WTC11 (cell line): ENCODE measurements at regions not wholly inside any gene's neighbourhood (a gene's known extent, or its start where the extent isn't known, plus 50 kb on each side); places are given as distances from the start of the nearest gene placed in this dataset.

Experiments used
- JUN ChIP-seq: sonication (generic); formaldehyde crosslinking; IDR thresholded peaks from 2 replicates; pipeline ENCODE4 v1.8.0; 2023; ENCODE audit warnings: mild to moderate bottlenecking, missing genetic modification reagents
- ZNF219 ChIP-seq: sonication (generic); formaldehyde crosslinking; IDR thresholded peaks from 2 replicates; pipeline ENCODE4 v1.8.0; 2023; ENCODE audit warnings: missing genetic modification reagents, mild to moderate bottlenecking, borderline replicate concordance
- ZNF281 ChIP-seq: sonication (generic); formaldehyde crosslinking; IDR thresholded peaks from 2 replicates; pipeline ENCODE4 v1.8.0; 2023; ENCODE audit warnings: mild to moderate bottlenecking, missing genetic modification reagents
- ZNF416 ChIP-seq: fragments of 250-450 bp; sonication (Bioruptor Pico); IDR thresholded peaks from 2 replicates; pipeline ENCODE4 v1.9.0; 2021; ENCODE audit warnings: mild to moderate bottlenecking, inconsistent platforms
- TF ChIP-seq, protein P1 (sequence below): fragments of 200-600 bp; IDR thresholded peaks from 2 replicates; pipeline ENCODE4 v1.8.0; 2022; ENCODE audit warnings: antibody characterized with exemption

GRCh38 chr10:8174762-8175161, 120.3 kb downstream of the GATA3 start:
- TF ChIP-seq, protein P1, sequence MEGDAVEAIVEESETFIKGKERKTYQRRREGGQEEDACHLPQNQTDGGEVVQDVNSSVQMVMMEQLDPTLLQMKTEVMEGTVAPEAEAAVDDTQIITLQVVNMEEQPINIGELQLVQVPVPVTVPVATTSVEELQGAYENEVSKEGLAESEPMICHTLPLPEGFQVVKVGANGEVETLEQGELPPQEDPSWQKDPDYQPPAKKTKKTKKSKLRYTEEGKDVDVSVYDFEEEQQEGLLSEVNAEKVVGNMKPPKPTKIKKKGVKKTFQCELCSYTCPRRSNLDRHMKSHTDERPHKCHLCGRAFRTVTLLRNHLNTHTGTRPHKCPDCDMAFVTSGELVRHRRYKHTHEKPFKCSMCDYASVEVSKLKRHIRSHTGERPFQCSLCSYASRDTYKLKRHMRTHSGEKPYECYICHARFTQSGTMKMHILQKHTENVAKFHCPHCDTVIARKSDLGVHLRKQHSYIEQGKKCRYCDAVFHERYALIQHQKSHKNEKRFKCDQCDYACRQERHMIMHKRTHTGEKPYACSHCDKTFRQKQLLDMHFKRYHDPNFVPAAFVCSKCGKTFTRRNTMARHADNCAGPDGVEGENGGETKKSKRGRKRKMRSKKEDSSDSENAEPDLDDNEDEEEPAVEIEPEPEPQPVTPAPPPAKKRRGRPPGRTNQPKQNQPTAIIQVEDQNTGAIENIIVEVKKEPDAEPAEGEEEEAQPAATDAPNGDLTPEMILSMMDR, result no peak
- TF ChIP-seq ZNF219 (CRISPR knock-in tag) (no peak), ZNF416 (no peak), ZNF281 (CRISPR knock-in tag) (no peak), JUN (CRISPR knock-in tag) (no peak)
